PC-3 (cell line): ENCODE measurements at regions not wholly inside any gene's neighbourhood (a gene's known extent, or its start where the extent isn't known, plus 50 kb on each side); places are given as distances from the start of the nearest gene placed in this dataset.

Experiments used
- ATAC-seq: fragments of 200-7000 bp; cut with Tn5 transposase; 2 replicates; pipeline ENCODE4 v1.9.1; 2020; ENCODE audit warnings: mild to moderate bottlenecking, moderate library complexity
- BruUV-seq: library from RNA; stranded (reverse); fragments of 400-500 nt; replicated peaks from 2 replicates; lab custom pipeline; 2021; lab: Mats Ljungman, UMichigan
- CTCF ChIA-PET: fragments of 300-600 bp; sonication (Branson Sonifier 250); formaldehyde crosslinking; loops from one replicate; lab custom pipeline; 2022; ENCODE audit warnings: antibody characterized with exemption; lab: Charles Lee
- POLR2A ChIA-PET: fragments of 300-600 bp; sonication (Branson Sonifier 250); formaldehyde crosslinking; loops from one replicate; lab custom pipeline; 2022; ENCODE audit warnings: antibody characterized with exemption; ENCODE audit not compliant: unreplicated experiment; lab: Charles Lee
- DNase-seq: peaks from one replicate; pipeline ENCODE4 v3.0.0-alpha.2; 2015
- H2AFZ ChIP-seq: fragments of 300-600 bp; sonication (generic); 2 replicates; pipeline ENCODE4 v1.6.0; 2016; ENCODE audit warnings: antibody characterized with exemption, low read length
- H3F3A ChIP-seq: fragments of 300-600 bp; sonication (generic); one replicate; pipeline ENCODE4 v1.6.0; 2017; ENCODE audit warnings: antibody characterized with exemption, low read length, control low read depth, mild to moderate bottlenecking; ENCODE audit not compliant: unreplicated experiment
- H3K27ac ChIP-seq: fragments of 300-600 bp; sonication (generic); 2 replicates; pipeline ENCODE4 v1.5.1; 2016; ENCODE audit warnings: mild to moderate bottlenecking, low read length
- H3K27me3 ChIP-seq: fragments of 300-600 bp; sonication (generic); 2 replicates; pipeline ENCODE4 v1.6.1; 2016; ENCODE audit warnings: low read length, mixed read lengths
- H3K36me3 ChIP-seq: fragments of 300-600 bp; sonication (generic); 2 replicates; pipeline ENCODE4 v1.6.1; 2016; ENCODE audit warnings: low read depth, mixed run types, low read length, mixed read lengths
- H3K4me1 ChIP-seq: fragments of 300-600 bp; sonication (generic); 2 replicates; pipeline ENCODE4 v1.5.1; 2016; ENCODE audit warnings: low read length; ENCODE audit not compliant: insufficient read depth
- H3K4me2 ChIP-seq: fragments of 300-600 bp; sonication (generic); 2 replicates; pipeline ENCODE4 v1.6.0; 2016; ENCODE audit warnings: low read length
- H3K4me3 ChIP-seq: fragments of 300-600 bp; sonication (generic); 2 replicates; pipeline ENCODE4 v1.5.1; 2016; ENCODE audit warnings: mild to moderate bottlenecking, low read length, mixed read lengths
- H3K79me2 ChIP-seq: fragments of 300-600 bp; sonication (generic); 2 replicates; pipeline ENCODE4 v1.6.1; 2017; ENCODE audit warnings: low read length, mixed read lengths
- H3K9ac ChIP-seq: fragments of 300-600 bp; sonication (generic); 2 replicates; pipeline ENCODE4 v1.6.0; 2016; ENCODE audit warnings: mild to moderate bottlenecking, low read length
- H3K9me2 ChIP-seq: fragments of 300-600 bp; sonication (generic); replicated peaks from 2 replicates; pipeline ENCODE4 v1.6.1; 2016; ENCODE audit warnings: mixed run types, low read length, mixed read lengths
- H3K9me3 ChIP-seq: fragments of 300-600 bp; sonication (generic); 2 replicates; pipeline ENCODE4 v1.6.1; 2016; ENCODE audit warnings: low read length, mixed read lengths
- H4K20me1 ChIP-seq: fragments of 300-600 bp; sonication (generic); 2 replicates; pipeline ENCODE4 v1.6.1; 2016; ENCODE audit warnings: low read length, mixed read lengths
- CTCF ChIP-seq: fragments of 300-600 bp; sonication (generic); conservative IDR thresholded peaks from 2 replicates; pipeline ENCODE4 v1.5.1; 2017; ENCODE audit warnings: antibody characterized with exemption, low read depth, mild to moderate bottlenecking, low read length
- EZH2 ChIP-seq: fragments of 300-600 bp; sonication (generic); IDR thresholded peaks from one replicate; pipeline ENCODE4 v1.6.1; 2017; ENCODE audit warnings: antibody characterized with exemption, mild to moderate bottlenecking, low read length; ENCODE audit not compliant: unreplicated experiment
- EZH2phosphoT487 ChIP-seq: fragments of 300-600 bp; sonication (generic); IDR thresholded peaks from 2 replicates; pipeline ENCODE4 v1.6.1; 2018; ENCODE audit warnings: mild to moderate bottlenecking, antibody characterized with exemption, low read length, borderline replicate concordance
- intact Hi-C: fragments of 100-400 bp; cut with micrococcal nuclease; formaldehyde crosslinking; loops from 2 replicates; pipeline ENCODE4 v1.9.0; 2023

- Histone ChIP-seq H3K79me2 (no peaks in the 10 kb centered on the region), H3K4me3 (no peak overlapping the region), H3K4me1 (no peaks in the 10 kb centered on the region), H2AFZ (no peak overlapping the region), H3K27me3 (peaks cover 20% of the 10 kb centered on the region), H3K36me3 (no peaks in the 10 kb centered on the region), H4K20me1 (no peaks in the 10 kb centered on the region), H3K27ac (no peak overlapping the region), H3K9ac (no peak overlapping the region), H3K4me2 (no peak overlapping the region), H3K9me3 (no peaks in the 10 kb centered on the region), H3F3A (no peaks in the 10 kb centered on the region), H3K9me2 (no peaks in the 10 kb centered on the region)
- DNase-seq (no peak), ATAC-seq (no peak)
- ChIA-PET CTCF (no interaction called here), POLR2A (no interaction called here)
- BruUV-seq: no TSS peak
- TF ChIP-seq EZH2phosphoT487: no peak
- no peak for TF ChIP-seq EZH2
- TF ChIP-seq CTCF: no peak
- intact Hi-C loops: no loop called here
Measured at GRCh38 chr2:2798337-2798736, 467.3 kb upstream of the MYT1L start.

GRCh38 chr2:2797797-2798196 lies 466.7 kb upstream of the MYT1L start:
- ChIA-PET POLR2A (no interaction called here), CTCF (no interaction called here)
- Histone ChIP-seq H3K27me3 (peaks cover 25% of the 10 kb centered on the region), H3K4me3 (no peak overlapping the region), H2AFZ (no peak overlapping the region), H3K9me3 (no peaks in the 10 kb centered on the region), H3K9me2 (no peaks in the 10 kb centered on the region), H3F3A (no peaks in the 10 kb centered on the region), H3K4me2 (no peak overlapping the region), H4K20me1 (no peaks in the 10 kb centered on the region), H3K9ac (no peak overlapping the region), H3K36me3 (no peaks in the 10 kb centered on the region), H3K79me2 (no peaks in the 10 kb centered on the region), H3K27ac (no peak overlapping the region), H3K4me1 (no peaks in the 10 kb centered on the region)
- BruUV-seq: no TSS peak
- ATAC-seq: no peak
- TF ChIP-seq CTCF (no peak), EZH2phosphoT487 (no peak), EZH2 (no peak)
- intact Hi-C loops: no loop called here
- DNase-seq: no peak

DNA sequence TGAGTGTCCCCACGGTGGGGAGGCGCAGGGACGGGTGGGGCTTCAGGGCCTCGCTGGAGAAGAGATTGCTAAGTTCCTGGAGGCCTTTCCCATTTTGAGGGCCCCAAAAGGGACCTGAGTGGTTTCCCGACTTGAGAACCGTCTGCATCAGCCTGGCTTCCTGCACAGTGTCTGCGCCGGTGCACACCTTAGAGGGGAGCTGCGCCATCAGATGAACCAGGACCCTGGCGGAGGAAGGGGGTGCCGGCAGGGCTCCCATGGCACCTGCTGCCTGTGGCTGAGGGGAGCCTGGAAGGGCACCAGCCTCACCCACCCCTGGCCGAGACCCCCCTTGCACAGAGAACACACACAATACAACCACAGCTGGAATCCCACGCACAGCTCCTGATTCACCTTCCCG lies 465.1 kb upstream of the MYT1L start:
- TF ChIP-seq EZH2phosphoT487 (no peak), CTCF (no peak), EZH2 (no peak)
- Histone ChIP-seq H3K9ac (no peak overlapping the region), H3K9me3 (no peaks in the 10 kb centered on the region), H3K27ac (no peak overlapping the region), H2AFZ (no peak overlapping the region), H3K4me2 (no peak overlapping the region), H3K4me3 (no peak overlapping the region), H3K4me1 (no peaks in the 10 kb centered on the region), H3K36me3 (no peaks in the 10 kb centered on the region), H4K20me1 (no peaks in the 10 kb centered on the region), H3K9me2 (no peaks in the 10 kb centered on the region), H3F3A (no peaks in the 10 kb centered on the region), H3K79me2 (no peaks in the 10 kb centered on the region), H3K27me3 (peaks cover 37% of the 10 kb centered on the region)
- ChIA-PET CTCF (no interaction called here), POLR2A (no interaction called here)
- ATAC-seq (no peak), DNase-seq (no peak)
- no TSS peak for BruUV-seq
- intact Hi-C loops: no loop called here
